Neural cell (in vitro differentiated cells): ENCODE measurements at regions not wholly inside any gene's neighbourhood (a gene's known extent, or its start where the extent isn't known, plus 50 kb on each side); places are given as distances from the start of the nearest gene placed in this dataset.

Experiments
- H2AFZ ChIP-seq: fragments of 200-600, 300-800 bp; sonication (generic), shearing (Covaris generic); 2 replicates; pipeline ENCODE4 v1.6.0; 2014; ENCODE audit warnings: low read depth, mild to moderate bottlenecking, antibody characterized with exemption, low read length, moderate library complexity
- H3F3A ChIP-seq: fragments of 200-600 bp; shearing (Covaris generic); 2 replicates; pipeline ENCODE4 v1.6.1; 2016; ENCODE audit warnings: mild to moderate bottlenecking, moderate library complexity, mixed read lengths, antibody characterized with exemption, low read length; ENCODE audit not compliant: insufficient read depth, poor library complexity, severe bottlenecking
- H3K27ac ChIP-seq: fragments of 200-600, 300-800 bp; sonication (generic), shearing (Covaris generic); 2 replicates; pipeline ENCODE4 v1.5.1; 2014; ENCODE audit warnings: mild to moderate bottlenecking, low read length, moderate library complexity
- H3K27me3 ChIP-seq: fragments of 300-800, 200-600 bp; sonication (generic), shearing (Covaris generic); 2 replicates; pipeline ENCODE4 v1.6.0; 2014; ENCODE audit warnings: mild to moderate bottlenecking, low read depth, low read length, moderate library complexity; ENCODE audit not compliant: insufficient read depth
- H3K36me3 ChIP-seq: fragments of 300-800, 200-600 bp; sonication (generic), shearing (Covaris generic); 2 replicates; pipeline ENCODE4 v1.5.1; 2014; ENCODE audit warnings: mild to moderate bottlenecking, antibody characterized with exemption, low read length, moderate library complexity; ENCODE audit not compliant: insufficient read depth
- H3K4me2 ChIP-seq: fragments of 300-800, 200-600 bp; sonication (generic), shearing (Covaris generic); 2 replicates; pipeline ENCODE4 v1.6.0; 2014; ENCODE audit warnings: mild to moderate bottlenecking, low read length
- H3K4me3 ChIP-seq: fragments of 300-800, 200-600 bp; sonication (generic), shearing (Covaris generic); 2 replicates; pipeline ENCODE4 v1.5.1; 2014; ENCODE audit warnings: mild to moderate bottlenecking, low read length, moderate library complexity
- H3K79me2 ChIP-seq: fragments of 200-600 bp; shearing (Covaris generic); replicated peaks from 2 replicates; pipeline ENCODE4 v1.6.0; 2014; ENCODE audit warnings: mild to moderate bottlenecking, low read length, moderate library complexity; ENCODE audit not compliant: insufficient read depth
- H3K9ac ChIP-seq: fragments of 300-800, 200-600 bp; sonication (generic), shearing (Covaris generic); 2 replicates; pipeline ENCODE4 v1.6.1; 2016; ENCODE audit warnings: mild to moderate bottlenecking, low read length, mixed read lengths
- H3K9me2 ChIP-seq: fragments of 200-600 bp; shearing (Covaris generic); 2 replicates; pipeline ENCODE4 v1.6.1; 2016; ENCODE audit warnings: mild to moderate bottlenecking, low read length, mixed read lengths; ENCODE audit not compliant: insufficient read depth
- H3K9me3 ChIP-seq: fragments of 200-600, 300-800 bp; sonication (generic), shearing (Covaris generic); 2 replicates; pipeline ENCODE4 v1.6.1; 2016; ENCODE audit warnings: mild to moderate bottlenecking, mixed run types, low read length, moderate library complexity, mixed read lengths
- H4K20me1 ChIP-seq: fragments of 200-600 bp; shearing (Covaris generic); 2 replicates; pipeline ENCODE4 v1.6.1; 2016; ENCODE audit warnings: mild to moderate bottlenecking, mixed run types; ENCODE audit not compliant: insufficient read depth
- CTCF ChIP-seq: fragments of 450-650 bp; IDR thresholded peaks from 2 replicates; pipeline ENCODE4 v1.5.1; 2014; ENCODE audit warnings: antibody characterized with exemption, mild to moderate bottlenecking, moderate library complexity; ENCODE audit not compliant: poor library complexity, severe bottlenecking
- EP300 ChIP-seq: fragments of 450-650 bp; conservative IDR thresholded peaks from 2 replicates; pipeline ENCODE4 v1.6.1; 2014; ENCODE audit warnings: antibody characterized with exemption, mild to moderate bottlenecking, moderate library complexity; ENCODE audit not compliant: poor library complexity, severe bottlenecking
- EZH2 ChIP-seq: fragments of 200-600, 300-800 bp; shearing (Covaris generic), sonication (generic); IDR thresholded peaks from 2 replicates; pipeline ENCODE4 v1.6.1; 2014; ENCODE audit warnings: antibody characterized with exemption, low read length, borderline replicate concordance, mild to moderate bottlenecking; ENCODE audit not compliant: insufficient read depth, poor library complexity, severe bottlenecking
- MXI1 ChIP-seq: fragments of 450-650 bp; conservative IDR thresholded peaks from 2 replicates; pipeline ENCODE4 v1.6.1; 2014; ENCODE audit warnings: antibody characterized with exemption, mild to moderate bottlenecking; ENCODE audit not compliant: poor library complexity, severe bottlenecking
- POLR2AphosphoS5 ChIP-seq: IDR thresholded peaks from 2 replicates; pipeline ENCODE4 v1.6.1; 2012
- RAD21 ChIP-seq: fragments of 450-650 bp; conservative IDR thresholded peaks from 2 replicates; pipeline ENCODE4 v1.6.1; 2014; ENCODE audit warnings: antibody characterized with exemption, mild to moderate bottlenecking, moderate library complexity
- SMC3 ChIP-seq: fragments of 450-650 bp; conservative IDR thresholded peaks from 2 replicates; pipeline ENCODE4 v1.6.1; 2014; ENCODE audit warnings: antibody characterized with exemption, mild to moderate bottlenecking, moderate library complexity; ENCODE audit not compliant: poor library complexity
- TAF1 ChIP-seq: IDR thresholded peaks from 2 replicates; pipeline ENCODE4 v1.6.1; 2012; ENCODE audit warnings: low read depth
- TF ChIP-seq, protein P1 (sequence below): IDR thresholded peaks from 2 replicates; pipeline ENCODE4 v1.6.1; 2012; ENCODE audit warnings: borderline replicate concordance

- H2AFZ ChIP-seq: no peak overlapping the region
These were observed 66.7 kb downstream of the SOX9 start for GRCh38 chr17:72187556-72187955.

DNA sequence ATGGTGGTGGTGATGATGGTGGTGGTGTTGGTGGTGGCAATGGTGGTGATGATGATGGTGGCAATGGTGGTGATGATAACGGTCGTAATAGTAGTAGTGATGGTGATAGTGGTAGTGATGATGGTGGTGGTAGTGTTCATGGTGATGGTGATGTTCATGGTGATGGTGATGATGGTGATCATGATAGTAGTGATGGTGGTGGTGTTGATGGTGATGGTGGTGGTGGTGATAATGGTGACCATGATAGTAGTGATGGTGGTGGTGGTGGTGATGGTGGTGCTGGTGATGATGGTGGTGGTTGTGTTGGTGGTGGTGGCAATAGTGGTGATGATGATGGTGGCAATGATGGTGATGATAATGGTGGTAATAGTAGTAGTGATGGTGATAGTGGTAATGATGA, 68.0 kb downstream of the SOX9 start:
- Histone ChIP-seq H3F3A (no peaks in the 10 kb centered on the region), H3K27me3 (no peaks in the 10 kb centered on the region), H3K4me3 (no peak overlapping the region), H3K4me2 (no peak overlapping the region), H3K27ac (no peak overlapping the region), H3K36me3 (no peaks in the 10 kb centered on the region), H3K79me2 (no peaks in the 10 kb centered on the region), H3K9ac (no peak overlapping the region), H3K9me3 (no peaks in the 10 kb centered on the region), H4K20me1 (no peaks in the 10 kb centered on the region), H3K9me2 (no peaks in the 10 kb centered on the region), H2AFZ (no peak overlapping the region)
- no peak for TF ChIP-seq POLR2AphosphoS5
- no peak for TF ChIP-seq EP300
- TF ChIP-seq, protein P1, sequence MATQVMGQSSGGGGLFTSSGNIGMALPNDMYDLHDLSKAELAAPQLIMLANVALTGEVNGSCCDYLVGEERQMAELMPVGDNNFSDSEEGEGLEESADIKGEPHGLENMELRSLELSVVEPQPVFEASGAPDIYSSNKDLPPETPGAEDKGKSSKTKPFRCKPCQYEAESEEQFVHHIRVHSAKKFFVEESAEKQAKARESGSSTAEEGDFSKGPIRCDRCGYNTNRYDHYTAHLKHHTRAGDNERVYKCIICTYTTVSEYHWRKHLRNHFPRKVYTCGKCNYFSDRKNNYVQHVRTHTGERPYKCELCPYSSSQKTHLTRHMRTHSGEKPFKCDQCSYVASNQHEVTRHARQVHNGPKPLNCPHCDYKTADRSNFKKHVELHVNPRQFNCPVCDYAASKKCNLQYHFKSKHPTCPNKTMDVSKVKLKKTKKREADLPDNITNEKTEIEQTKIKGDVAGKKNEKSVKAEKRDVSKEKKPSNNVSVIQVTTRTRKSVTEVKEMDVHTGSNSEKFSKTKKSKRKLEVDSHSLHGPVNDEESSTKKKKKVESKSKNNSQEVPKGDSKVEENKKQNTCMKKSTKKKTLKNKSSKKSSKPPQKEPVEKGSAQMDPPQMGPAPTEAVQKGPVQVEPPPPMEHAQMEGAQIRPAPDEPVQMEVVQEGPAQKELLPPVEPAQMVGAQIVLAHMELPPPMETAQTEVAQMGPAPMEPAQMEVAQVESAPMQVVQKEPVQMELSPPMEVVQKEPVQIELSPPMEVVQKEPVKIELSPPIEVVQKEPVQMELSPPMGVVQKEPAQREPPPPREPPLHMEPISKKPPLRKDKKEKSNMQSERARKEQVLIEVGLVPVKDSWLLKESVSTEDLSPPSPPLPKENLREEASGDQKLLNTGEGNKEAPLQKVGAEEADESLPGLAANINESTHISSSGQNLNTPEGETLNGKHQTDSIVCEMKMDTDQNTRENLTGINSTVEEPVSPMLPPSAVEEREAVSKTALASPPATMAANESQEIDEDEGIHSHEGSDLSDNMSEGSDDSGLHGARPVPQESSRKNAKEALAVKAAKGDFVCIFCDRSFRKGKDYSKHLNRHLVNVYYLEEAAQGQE: no peak
- no peak for TF ChIP-seq SMC3
- TF ChIP-seq TAF1: no peak
- no peak for TF ChIP-seq EZH2
- TF ChIP-seq RAD21: no peak
- TF ChIP-seq CTCF: no peak
- TF ChIP-seq MXI1: no peak

More at GRCh38 chr17:72187556-72187955, 66.7 kb downstream of the SOX9 start:
- Histone ChIP-seq H3K9me2 (no peaks in the 10 kb centered on the region), H3K4me3 (no peak overlapping the region), H4K20me1 (no peaks in the 10 kb centered on the region), H3K79me2 (no peaks in the 10 kb centered on the region), H3K36me3 (no peaks in the 10 kb centered on the region), H3F3A (no peaks in the 10 kb centered on the region), H3K9me3 (no peaks in the 10 kb centered on the region), H3K27ac (no peak overlapping the region), H3K9ac (no peak overlapping the region), H3K27me3 (no peaks in the 10 kb centered on the region), H3K4me2 (no peak overlapping the region)
- TF ChIP-seq RAD21: no peak
- no peak for TF ChIP-seq SMC3
- TF ChIP-seq, protein P1: no peak
- no peak for TF ChIP-seq MXI1
- TF ChIP-seq POLR2AphosphoS5: no peak
- no peak for TF ChIP-seq CTCF
- no peak for TF ChIP-seq TAF1
- no peak for TF ChIP-seq EZH2
- TF ChIP-seq EP300: no peak
